ENCODE measurements at regions not wholly inside any gene's neighbourhood (a gene's known extent, or its start where the extent isn't known, plus 50 kb on each side); places are given as distances from the start of the nearest gene placed in this dataset.
"Not testable (repeated sequence)": the region's sequence is repeated elsewhere in the genome, so short reads cannot be mapped to it uniquely, and the experiment has no call there.

DNA sequence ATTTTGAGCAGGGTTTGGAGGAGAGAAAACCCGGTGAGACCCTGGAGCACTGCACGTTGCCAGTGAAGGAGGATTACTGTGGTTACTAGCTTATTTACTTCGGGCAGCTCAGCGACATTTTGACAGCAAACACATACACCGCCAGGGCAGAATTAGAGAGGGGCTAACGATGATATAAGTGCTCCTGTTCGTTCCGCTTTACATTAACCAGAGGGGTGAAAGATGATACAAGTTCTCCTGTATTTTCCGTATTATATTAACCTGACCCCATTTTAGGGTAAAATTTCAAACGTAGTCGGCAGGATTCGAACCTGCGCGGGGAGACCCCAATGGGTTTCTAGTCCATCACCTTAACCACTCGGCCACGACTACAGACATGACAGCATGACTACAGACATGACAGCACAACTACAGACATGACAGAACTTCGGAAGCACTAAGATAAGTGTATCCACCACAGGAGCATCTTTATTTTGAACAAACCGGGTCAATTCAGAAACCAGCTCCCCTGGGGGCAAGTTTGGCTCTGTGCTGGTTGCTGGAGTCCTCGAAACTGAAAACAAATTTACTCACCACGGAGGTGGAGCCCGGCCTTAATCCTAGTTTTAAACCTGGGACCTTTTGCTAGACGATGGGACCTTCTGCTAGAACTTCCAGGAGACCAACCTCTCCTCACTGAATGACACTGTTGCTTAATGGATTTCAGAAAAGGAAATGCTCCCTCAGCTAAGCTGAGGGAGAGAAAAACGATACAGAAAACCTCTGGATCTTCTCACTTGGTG is 80.4 kb upstream of the ZNF184 start:
- H3K4me3 Mint-ChIP-seq = peak overlapping the region; percentile 95
- DNase-seq (ENCODE audit: low read depth, low spot score) = peak; percentile 48
- H3K27ac Mint-ChIP-seq (ENCODE audit: unreplicated experiment) = no peak overlapping the region
- H3K36me3 Mint-ChIP-seq (ENCODE audit: low read depth) = peaks cover 5% of the 10 kb centered on the region
- peaks cover 2% of the 10 kb centered on the region for H3K9me3 Mint-ChIP-seq
- peaks cover 79% of the 10 kb centered on the region for H3K27me3 Mint-ChIP-seq (ENCODE audit: low read depth)
- TF ChIP-seq, protein P1, sequence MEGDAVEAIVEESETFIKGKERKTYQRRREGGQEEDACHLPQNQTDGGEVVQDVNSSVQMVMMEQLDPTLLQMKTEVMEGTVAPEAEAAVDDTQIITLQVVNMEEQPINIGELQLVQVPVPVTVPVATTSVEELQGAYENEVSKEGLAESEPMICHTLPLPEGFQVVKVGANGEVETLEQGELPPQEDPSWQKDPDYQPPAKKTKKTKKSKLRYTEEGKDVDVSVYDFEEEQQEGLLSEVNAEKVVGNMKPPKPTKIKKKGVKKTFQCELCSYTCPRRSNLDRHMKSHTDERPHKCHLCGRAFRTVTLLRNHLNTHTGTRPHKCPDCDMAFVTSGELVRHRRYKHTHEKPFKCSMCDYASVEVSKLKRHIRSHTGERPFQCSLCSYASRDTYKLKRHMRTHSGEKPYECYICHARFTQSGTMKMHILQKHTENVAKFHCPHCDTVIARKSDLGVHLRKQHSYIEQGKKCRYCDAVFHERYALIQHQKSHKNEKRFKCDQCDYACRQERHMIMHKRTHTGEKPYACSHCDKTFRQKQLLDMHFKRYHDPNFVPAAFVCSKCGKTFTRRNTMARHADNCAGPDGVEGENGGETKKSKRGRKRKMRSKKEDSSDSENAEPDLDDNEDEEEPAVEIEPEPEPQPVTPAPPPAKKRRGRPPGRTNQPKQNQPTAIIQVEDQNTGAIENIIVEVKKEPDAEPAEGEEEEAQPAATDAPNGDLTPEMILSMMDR (conservative IDR thresholded peaks at IDR 0.05) = no peak
- H3K4me1 Mint-ChIP-seq = peaks cover 22% of the 10 kb centered on the region

DNA sequence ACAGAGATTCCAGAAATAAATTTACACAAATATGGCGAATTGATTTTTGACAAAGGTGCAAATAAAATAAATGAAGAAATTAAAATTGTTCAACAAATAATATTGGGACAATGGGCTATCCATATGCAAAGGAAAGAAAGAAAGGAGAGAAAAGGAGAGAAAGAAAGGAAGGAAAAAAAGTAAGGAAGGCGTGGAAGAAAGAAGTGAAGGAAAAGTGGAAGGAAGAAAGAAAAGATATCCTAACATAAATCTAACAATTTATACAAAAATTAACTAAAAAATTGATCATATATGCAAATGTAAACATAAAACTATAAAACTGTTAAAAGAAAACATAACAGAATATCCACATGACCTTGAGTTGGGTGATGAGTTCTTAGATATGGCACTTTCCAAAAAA is 78.7 kb upstream of the ZNF184 start:
- no peak overlapping the region for H3K27ac Mint-ChIP-seq (ENCODE audit: unreplicated experiment)
- TF ChIP-seq, protein P1 (conservative IDR thresholded peaks at IDR 0.05) = no peak
- no peak for DNase-seq (ENCODE audit: low read depth, low spot score)
- peaks cover 11% of the 10 kb centered on the region for H3K9me3 Mint-ChIP-seq
- peak overlapping the region; percentile 95 for H3K4me3 Mint-ChIP-seq
- H3K36me3 Mint-ChIP-seq (ENCODE audit: low read depth) = peaks cover 2% of the 10 kb centered on the region
- peaks cover 80% of the 10 kb centered on the region for H3K27me3 Mint-ChIP-seq (ENCODE audit: low read depth)
- peaks cover 35% of the 10 kb centered on the region for H3K4me1 Mint-ChIP-seq

DNA sequence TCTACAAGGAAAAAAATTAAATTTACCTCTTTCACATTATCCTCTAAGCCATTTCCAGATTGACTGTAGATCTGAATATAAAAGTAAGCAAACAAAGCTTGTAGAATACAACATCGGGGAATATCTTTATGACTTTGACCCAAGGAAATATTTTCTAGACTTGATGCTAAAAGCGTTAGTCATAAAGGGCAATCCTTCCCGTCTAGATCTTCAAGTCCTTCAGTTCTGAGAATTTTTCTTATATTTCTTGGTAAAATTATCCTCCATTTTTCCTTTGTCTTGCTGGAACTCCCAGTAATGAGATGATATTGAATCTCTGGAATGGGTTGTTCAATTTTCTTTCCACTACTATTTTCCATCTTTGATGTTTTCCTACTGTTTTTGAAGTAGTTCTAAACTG is 77.8 kb upstream of the ZNF184 start:
- Mint-ChIP-seq H3K27ac (ENCODE audit: unreplicated experiment) (no peak overlapping the region), H3K4me1 (peaks cover 37% of the 10 kb centered on the region), H3K4me3 (peak overlapping the region; percentile 21), H3K9me3 (peaks cover 13% of the 10 kb centered on the region), H3K36me3 (ENCODE audit: low read depth) (peaks cover 2% of the 10 kb centered on the region), H3K27me3 (ENCODE audit: low read depth) (peaks cover 83% of the 10 kb centered on the region)
- TF ChIP-seq, protein P1 (conservative IDR thresholded peaks at IDR 0.05) = no peak
- DNase-seq (ENCODE audit: low read depth, low spot score) = no peak

DNA sequence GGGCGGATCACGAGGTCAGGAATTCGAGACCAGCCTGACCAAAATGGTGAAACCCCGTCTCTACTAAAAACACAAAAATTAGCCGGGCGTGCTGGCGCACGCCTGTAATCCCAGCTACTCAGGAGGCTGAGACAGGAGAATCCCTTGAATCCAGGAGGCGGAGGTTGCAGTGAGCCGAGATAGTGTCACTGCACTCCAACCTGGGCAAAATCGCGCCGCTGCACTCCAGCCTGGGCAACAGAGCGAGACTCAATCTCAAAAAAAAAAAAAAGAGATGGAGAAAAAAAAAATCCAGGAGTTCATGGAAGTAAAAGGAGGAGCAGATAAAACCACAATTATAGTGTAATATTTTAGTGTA is 76.3 kb upstream of the ZNF184 start:
- peaks cover 92% of the 10 kb centered on the region for H3K27me3 Mint-ChIP-seq (ENCODE audit: low read depth)

DNA sequence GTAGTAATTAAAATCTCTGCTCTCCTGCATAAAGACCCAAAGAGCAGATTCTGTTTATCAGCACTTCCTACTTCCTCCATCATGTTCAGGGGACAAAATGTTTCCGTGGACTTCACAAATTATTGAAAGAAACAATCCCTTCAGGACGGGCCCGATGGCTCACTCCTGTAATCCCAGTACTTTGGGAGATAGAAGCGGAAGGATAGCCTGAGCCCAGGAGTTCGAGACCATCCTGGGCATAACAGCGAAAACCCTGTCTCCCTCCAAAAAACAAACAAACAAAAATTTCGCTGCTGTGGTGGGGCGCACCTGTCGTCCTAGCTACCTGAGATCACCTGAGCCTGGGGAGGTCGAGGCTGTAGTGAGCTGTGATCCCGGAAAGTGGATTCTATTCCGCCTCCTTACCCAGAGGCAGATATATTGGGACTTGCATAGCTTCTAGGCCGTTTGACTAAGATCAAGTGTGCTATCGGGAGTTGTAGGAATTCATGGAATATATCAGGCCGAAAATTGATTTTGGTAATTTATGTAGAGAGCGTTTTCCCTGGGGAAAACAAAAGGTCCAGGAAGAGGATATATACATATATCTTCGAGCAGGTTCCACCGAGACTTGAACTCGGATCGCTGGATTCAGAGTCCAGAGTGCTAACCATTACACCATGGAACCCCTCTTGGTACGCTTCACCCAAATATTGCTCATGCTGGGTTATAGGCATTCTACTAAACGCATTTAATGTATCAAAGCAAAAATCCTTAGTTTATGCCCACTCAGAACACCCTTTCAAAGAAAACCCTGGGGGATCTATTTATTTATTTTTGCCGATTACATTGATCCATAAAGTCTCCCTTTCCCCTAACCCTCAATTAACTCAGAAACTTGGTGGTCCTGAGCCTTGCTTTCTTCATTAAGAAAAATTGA is 74.5 kb upstream of the ZNF184 start:
- Mint-ChIP-seq H3K27me3 (ENCODE audit: low read depth) (peaks cover 92% of the 10 kb centered on the region), H3K4me3 (peak overlapping the region; percentile 91), H3K36me3 (ENCODE audit: low read depth) (no peaks in the 10 kb centered on the region), H3K9me3 (peaks cover 11% of the 10 kb centered on the region), H3K4me1 (peaks cover 36% of the 10 kb centered on the region), H3K27ac (ENCODE audit: unreplicated experiment) (no peak overlapping the region)
- TF ChIP-seq, protein P1 (conservative IDR thresholded peaks at IDR 0.05) = no peak
- DNase-seq (ENCODE audit: low read depth, low spot score) = peak; percentile 67

More for the DNA sequence above, 76.3 kb upstream of the ZNF184 start:
- not testable (repeated sequence) for DNase-seq (ENCODE audit: low read depth, low spot score); H3K36me3 Mint-ChIP-seq (ENCODE audit: low read depth); H3K27ac Mint-ChIP-seq (ENCODE audit: unreplicated experiment)
- H3K4me3 Mint-ChIP-seq = peak overlapping the region; percentile 57
- H3K4me1 Mint-ChIP-seq = peaks cover 49% of the 10 kb centered on the region
- peaks cover 13% of the 10 kb centered on the region for H3K9me3 Mint-ChIP-seq
